Left colon (tissue), 2 donors: ENCODE measurements at regions not wholly inside any gene's neighbourhood (a gene's known extent, or its start where the extent isn't known, plus 50 kb on each side); places are given as distances from the start of the nearest gene placed in this dataset.
"Not testable (repeated sequence)": the region's sequence is repeated elsewhere in the genome, so short reads cannot be mapped to it uniquely, and the experiment has no call there.

ENCODE experiments used
- ATAC-seq: fragments of 200-7000 bp; cut with Tn5 transposase; one replicate; pipeline ENCODE4 v1.9.1; 2020; ENCODE audit warnings: mild to moderate bottlenecking, moderate library complexity
- DNase-seq, 2 donors: peaks; one replicate each; pipeline ENCODE4 v3.0.0-alpha.2; 2020
- intact Hi-C, 2 donors: fragments of 100-400 bp; cut with DNase I in 1 of 2; cut with micrococcal nuclease in 1 of 2; formaldehyde crosslinking; loops; one replicate each; pipeline versions ENCODE4 v1.11.2 to v1.14.0; 2022; cut with DNase I, micrococcal nuclease
- donor health status: DM: no; HTN: no; CAD: no.
- donor health status: DM: yes; HTN: yes; CAD: no.

- intact Hi-C loops: no loop called here
- ATAC-seq (no peak), DNase-seq (no peak)
Observed at GRCh38 chr5:2103940-2104339, 221.2 kb upstream of the IRX4 start.

GRCh38 chr5:2102819-2103776, 220.4 kb upstream of the IRX4 start:
- intact Hi-C loops: no loop called here
- DNase-seq: no peak
- ATAC-seq: no peak

- ATAC-seq: no peak
- intact Hi-C loops: no loop called here
- DNase-seq: no peak
Observed at GRCh38 chr5:2101685-2102084, 219.0 kb upstream of the IRX4 start.

- intact Hi-C loops: no loop called here
- no peak for ATAC-seq
- no peak for DNase-seq
Observed at GRCh38 chr5:2096887-2097505, 214.3 kb upstream of the IRX4 start.

GRCh38 chr5:2095011-2095410, 212.3 kb upstream of the IRX4 start:
- intact Hi-C loops: no loop called here
- DNase-seq (no peak), ATAC-seq (no peak)

- ATAC-seq: no peak
- DNase-seq: no peak
- intact Hi-C loops: no loop called here
Observed at GRCh38 chr5:2094616-2094995, 211.9 kb upstream of the IRX4 start.

GRCh38 chr5:2093859-2094615, 211.3 kb upstream of the IRX4 start:
- DNase-seq (no peak), ATAC-seq (no peak)
- intact Hi-C loops: no loop called here

GRCh38 chr5:2091921-2092320, 209.2 kb upstream of the IRX4 start:
- DNase-seq (no peak), ATAC-seq (no peak)
- intact Hi-C loops: no loop called here

GRCh38 chr5:2087980-2088379, 205.3 kb upstream of the IRX4 start:
- DNase-seq (no peak), ATAC-seq (no peak)
- intact Hi-C loops: no loop called here

- no peak for DNase-seq
- ATAC-seq: no peak
- intact Hi-C loops: no loop called here
Observed at GRCh38 chr5:2075365-2075764, 192.6 kb upstream of the IRX4 start.

- DNase-seq (no peak), ATAC-seq (no peak)
- intact Hi-C loops: no loop called here
Observed at GRCh38 chr5:2071562-2071961, 188.8 kb upstream of the IRX4 start.

GRCh38 chr5:2070787-2071186, 188.1 kb upstream of the IRX4 start:
- ATAC-seq, DNase-seq, intact Hi-C loops: not testable (repeated sequence)

- ATAC-seq: no peak
- intact Hi-C loops: no loop called here
- no peak for DNase-seq
Observed at GRCh38 chr5:2068531-2068930, 185.8 kb upstream of the IRX4 start.

GRCh38 chr5:2066373-2066772, 183.6 kb upstream of the IRX4 start:
- DNase-seq (no peak), ATAC-seq (no peak)
- intact Hi-C loops: no loop called here

- ATAC-seq, intact Hi-C loops, DNase-seq: not testable (repeated sequence)
Observed at GRCh38 chr5:2063380-2063779, 180.7 kb upstream of the IRX4 start.

- DNase-seq (no peak), ATAC-seq (no peak)
- intact Hi-C loops: no loop called here
Observed at GRCh38 chr5:2052687-2053086, 170.0 kb upstream of the IRX4 start.

- no peak for DNase-seq
- intact Hi-C loops: no loop called here
- no peak for ATAC-seq
Observed at GRCh38 chr5:2049876-2050275, 167.2 kb upstream of the IRX4 start.

GRCh38 chr5:2048664-2049063, 165.9 kb upstream of the IRX4 start:
- intact Hi-C loops: no loop called here
- ATAC-seq: no peak

GRCh38 chr5:2047341-2047927, 164.7 kb upstream of the IRX4 start:
- intact Hi-C loops: no loop called here
- no peak for DNase-seq
- ATAC-seq: no peak

More at GRCh38 chr5:2048664-2049063, 165.9 kb upstream of the IRX4 start:
- no peak for DNase-seq
